SH-SY5Y (cell line): ENCODE measurements at regions not wholly inside any gene's neighbourhood (a gene's known extent, or its start where the extent isn't known, plus 50 kb on each side); places are given as distances from the start of the nearest gene placed in this dataset.

Source experiments
- GATA2 ChIP-seq: IDR thresholded peaks from 2 replicates; pipeline ENCODE4 v1.6.1; 2011; ENCODE audit warnings: mild to moderate bottlenecking, low read depth, low read length
- GATA3 ChIP-seq: IDR thresholded peaks from 2 replicates; pipeline ENCODE4 v1.6.1; 2011; ENCODE audit warnings: low read depth, mild to moderate bottlenecking, low read length, moderate library complexity

GRCh38 chr4:173860094-173860493 is 330.1 kb upstream of the HAND2 start:
- TF ChIP-seq GATA2 (no peak), GATA3 (no peak)
